ENCODE measurements at regions not wholly inside any gene's neighbourhood (a gene's known extent, or its start where the extent isn't known, plus 50 kb on each side); places are given as distances from the start of the nearest gene placed in this dataset.
"Not testable (repeated sequence)": the region's sequence is repeated elsewhere in the genome, so short reads cannot be mapped to it uniquely, and the experiment has no call there.

- no peak for TF ChIP-seq POLR2A (IDR thresholded peaks at IDR 0.05; ENCODE audit: low read depth, low read length)
- DNase-seq (ENCODE audit: insufficient read length, low spot score) (no peak), FAIRE-seq (peak; percentile 11)
Measured at GRCh38 chr9:81077572-81077971, 611.8 kb downstream of the TLE1 start.

DNA sequence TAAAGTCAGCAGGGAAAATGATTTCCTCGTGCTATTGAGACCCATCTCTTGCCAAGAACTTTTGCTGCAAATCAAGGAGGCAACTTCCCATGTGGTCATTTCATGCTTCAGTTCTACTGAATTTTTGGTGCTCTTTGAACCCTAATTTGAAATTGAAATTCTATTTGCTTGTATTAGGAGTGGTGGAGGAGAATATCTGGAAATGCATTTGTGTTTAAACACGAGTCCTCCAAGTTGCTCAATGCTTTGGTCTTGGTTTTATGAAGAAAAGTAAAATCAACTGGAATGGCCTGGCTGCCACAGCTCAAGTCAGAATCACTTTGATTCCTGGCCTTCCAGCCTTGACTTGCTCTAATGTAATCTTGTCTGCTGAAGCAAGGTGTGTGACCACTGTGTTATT lies 613.2 kb downstream of the TLE1 start:
- FAIRE-seq (peak; percentile 69), DNase-seq (ENCODE audit: insufficient read length, low spot score) (no peak)
- no peak for TF ChIP-seq POLR2A (IDR thresholded peaks at IDR 0.05; ENCODE audit: low read depth, low read length)

- TF ChIP-seq POLR2A (IDR thresholded peaks at IDR 0.05; ENCODE audit: low read depth, low read length) = no peak
- DNase-seq (ENCODE audit: insufficient read length, low spot score) (no peak), FAIRE-seq (no peak)
Measured at GRCh38 chr9:81074221-81074620, 615.1 kb downstream of the TLE1 start.

GRCh38 chr9:81073821-81074220 lies 615.5 kb downstream of the TLE1 start:
- FAIRE-seq (no peak), DNase-seq (ENCODE audit: insufficient read length, low spot score) (no peak)
- TF ChIP-seq POLR2A (IDR thresholded peaks at IDR 0.05; ENCODE audit: low read depth, low read length) = no peak

DNA sequence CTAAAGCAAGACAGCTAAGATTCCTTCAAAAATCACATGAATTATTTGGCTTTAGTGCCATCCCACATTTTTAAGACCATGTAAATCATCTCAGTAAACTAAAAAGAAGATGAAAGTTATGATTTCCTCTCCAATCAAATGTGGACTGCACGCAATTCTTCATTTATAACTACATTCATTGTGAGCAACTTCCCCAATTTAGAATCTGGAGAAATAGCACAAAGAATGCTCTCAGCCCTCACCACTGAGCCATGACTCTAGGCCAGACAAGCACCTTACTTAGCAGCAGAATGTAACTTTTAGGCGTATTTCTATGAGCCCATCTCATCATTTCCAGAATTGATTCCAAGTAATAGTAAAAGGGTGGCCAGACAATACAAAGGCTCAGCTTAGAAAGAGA lies 616.6 kb downstream of the TLE1 start:
- no peak for DNase-seq (ENCODE audit: insufficient read length, low spot score)
- TF ChIP-seq POLR2A (IDR thresholded peaks at IDR 0.05; ENCODE audit: low read depth, low read length) = no peak
- FAIRE-seq = peak; percentile 33

DNA sequence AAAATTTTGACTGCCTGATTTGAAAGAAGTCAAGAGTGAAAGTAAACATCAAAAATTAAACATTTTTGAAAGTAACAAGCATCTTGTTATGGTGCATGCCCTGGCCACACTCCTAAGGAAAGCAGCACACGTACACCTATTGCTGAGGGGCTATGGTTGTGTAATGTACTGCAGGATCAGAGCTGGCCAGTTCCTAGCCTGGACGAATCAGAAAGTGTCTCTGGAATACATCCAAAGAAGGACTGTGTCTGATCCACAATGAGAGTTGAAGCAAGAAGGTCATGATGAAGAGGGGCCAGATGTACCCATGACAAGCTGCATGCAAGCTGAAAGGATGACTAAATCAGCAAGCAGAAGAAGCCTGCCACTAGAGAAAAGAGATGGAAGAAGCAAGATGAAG lies 618.2 kb downstream of the TLE1 start:
- DNase-seq (ENCODE audit: insufficient read length, low spot score) = no peak
- TF ChIP-seq POLR2A (IDR thresholded peaks at IDR 0.05; ENCODE audit: low read depth, low read length) = no peak
- FAIRE-seq = no peak

DNA sequence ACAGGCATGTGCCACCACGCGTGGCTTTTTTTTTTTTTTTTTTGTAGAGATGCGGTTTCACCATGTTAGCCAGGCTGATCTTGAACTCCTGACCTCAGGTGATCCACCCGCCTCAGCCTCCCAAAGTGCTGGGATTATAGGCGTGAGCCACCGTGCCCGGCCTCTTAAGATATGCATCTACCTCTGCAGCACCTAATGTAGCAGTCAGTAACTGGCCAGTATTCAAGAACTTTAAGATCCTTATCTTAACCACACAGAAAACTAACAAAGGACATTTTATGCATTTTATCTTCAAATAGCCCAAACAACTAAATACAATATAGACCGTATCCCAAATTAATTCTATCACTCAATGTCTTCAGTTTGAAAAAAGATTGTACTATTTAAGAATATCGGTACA lies 618.7 kb downstream of the TLE1 start:
- DNase-seq (ENCODE audit: insufficient read length, low spot score) = no peak
- no peak for FAIRE-seq
- no peak for TF ChIP-seq POLR2A (IDR thresholded peaks at IDR 0.05; ENCODE audit: low read depth, low read length)

DNA sequence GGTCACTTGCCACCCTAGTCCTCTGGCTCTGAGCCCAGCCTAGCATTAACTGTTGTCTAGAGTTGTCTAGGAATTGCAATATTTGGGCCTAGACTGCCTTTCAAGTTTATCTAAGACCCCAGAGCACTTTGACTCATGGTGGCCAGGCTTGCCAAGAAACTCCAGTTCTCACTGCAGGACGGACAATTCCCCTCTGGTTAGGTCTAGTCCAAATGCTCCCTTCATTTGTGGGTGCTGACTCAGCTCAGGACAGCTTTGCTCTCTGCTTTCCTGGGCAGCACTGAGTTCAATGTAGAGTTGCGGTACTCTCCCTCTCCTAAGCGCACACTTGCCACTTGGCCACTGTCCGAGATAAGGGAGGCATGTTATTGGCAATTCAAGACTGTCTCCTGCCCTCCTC lies 619.4 kb downstream of the TLE1 start:
- FAIRE-seq (peak; percentile 23), DNase-seq (ENCODE audit: insufficient read length, low spot score) (no peak)
- TF ChIP-seq POLR2A (IDR thresholded peaks at IDR 0.05; ENCODE audit: low read depth, low read length) = no peak

- DNase-seq (ENCODE audit: insufficient read length, low spot score) = no peak
- no peak for FAIRE-seq
- TF ChIP-seq POLR2A (IDR thresholded peaks at IDR 0.05; ENCODE audit: low read depth, low read length) = no peak
Measured at GRCh38 chr9:81069038-81069795, 620.1 kb downstream of the TLE1 start.

DNA sequence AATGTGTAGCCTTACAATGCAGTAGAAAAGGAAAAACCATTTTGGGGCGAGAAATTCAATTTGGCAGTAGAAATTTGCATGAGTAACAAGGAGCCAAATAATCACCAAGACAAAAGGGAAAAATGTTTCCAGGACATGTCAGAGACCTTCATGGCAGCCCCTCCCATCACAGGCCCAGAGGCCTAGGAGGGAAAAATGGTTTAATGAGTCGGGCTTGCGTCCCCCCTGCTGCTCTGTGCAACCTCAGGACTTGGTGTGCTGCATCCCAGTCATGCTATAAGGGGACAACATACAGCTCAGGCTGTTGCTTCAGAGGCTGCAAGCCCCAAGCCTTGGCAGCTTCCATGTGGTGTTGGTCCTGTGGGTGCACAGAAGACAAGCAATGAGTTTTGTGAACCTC lies 626.4 kb downstream of the TLE1 start:
- DNase-seq (ENCODE audit: insufficient read length, low spot score); FAIRE-seq: not testable (repeated sequence)

- FAIRE-seq (no peak), DNase-seq (ENCODE audit: insufficient read length, low spot score) (no peak)
- TF ChIP-seq POLR2A (IDR thresholded peaks at IDR 0.05; ENCODE audit: low read depth, low read length) = no peak
Measured at GRCh38 chr9:81058782-81059181, 630.6 kb downstream of the TLE1 start.

DNA sequence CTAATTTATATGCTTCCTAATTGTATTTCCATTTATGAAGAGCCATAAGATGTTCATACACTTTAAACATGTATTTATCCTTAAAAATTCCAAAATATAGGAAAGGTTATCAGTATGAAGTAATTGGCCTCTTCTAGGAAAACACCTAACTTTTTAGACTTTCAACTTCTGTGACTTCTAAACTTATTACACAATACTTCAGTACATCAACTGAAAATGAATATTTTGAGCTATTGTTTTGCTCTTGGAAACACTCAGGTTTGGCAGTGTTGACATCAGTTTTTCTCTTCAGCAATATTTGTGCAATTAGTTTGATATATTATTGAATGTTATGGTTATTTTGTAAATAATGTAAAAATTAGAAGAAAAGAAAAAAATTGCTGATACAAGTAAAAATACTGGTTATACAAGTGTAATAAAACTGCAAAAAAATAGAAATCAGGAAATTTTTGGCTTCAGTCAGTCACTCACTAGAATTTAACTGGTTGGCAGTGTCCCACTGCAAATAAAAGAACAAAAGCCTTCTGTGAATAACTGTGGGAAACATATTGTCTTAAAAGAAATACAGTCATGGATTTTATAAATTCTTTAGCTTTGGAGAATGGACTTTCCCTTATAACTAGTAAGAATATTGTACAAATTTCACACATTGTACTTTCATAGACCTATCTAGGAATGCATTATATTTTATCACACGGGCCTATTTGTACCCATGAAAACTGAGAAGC lies 635.9 kb downstream of the TLE1 start:
- FAIRE-seq = peak; percentile 74
- no peak for TF ChIP-seq POLR2A (IDR thresholded peaks at IDR 0.05; ENCODE audit: low read depth, low read length)

DNA sequence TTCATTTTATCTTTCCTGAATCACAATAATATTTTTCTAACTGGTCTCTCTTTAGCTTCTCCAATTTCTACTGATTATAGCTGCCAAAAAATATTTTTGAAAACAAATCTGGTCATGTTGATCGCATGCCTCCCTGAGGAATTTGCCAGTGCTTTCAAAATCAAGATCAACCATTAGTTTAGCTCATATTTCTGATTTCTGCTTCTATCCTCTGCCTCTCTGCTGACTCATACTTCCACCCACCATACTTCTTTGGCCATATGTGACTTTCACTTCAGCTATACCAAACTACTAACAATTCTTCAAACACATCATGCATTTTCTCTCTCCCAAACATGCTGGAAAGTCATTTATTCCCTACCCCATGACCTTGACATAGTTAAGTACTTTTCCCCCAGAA lies 636.5 kb downstream of the TLE1 start:
- peak; percentile 93 for FAIRE-seq
- TF ChIP-seq POLR2A (IDR thresholded peaks at IDR 0.05; ENCODE audit: low read depth, low read length) = no peak
- DNase-seq (ENCODE audit: insufficient read length, low spot score) = no peak

More for the DNA sequence above, 635.9 kb downstream of the TLE1 start:
- DNase-seq (ENCODE audit: insufficient read length, low spot score) = no peak

DNA sequence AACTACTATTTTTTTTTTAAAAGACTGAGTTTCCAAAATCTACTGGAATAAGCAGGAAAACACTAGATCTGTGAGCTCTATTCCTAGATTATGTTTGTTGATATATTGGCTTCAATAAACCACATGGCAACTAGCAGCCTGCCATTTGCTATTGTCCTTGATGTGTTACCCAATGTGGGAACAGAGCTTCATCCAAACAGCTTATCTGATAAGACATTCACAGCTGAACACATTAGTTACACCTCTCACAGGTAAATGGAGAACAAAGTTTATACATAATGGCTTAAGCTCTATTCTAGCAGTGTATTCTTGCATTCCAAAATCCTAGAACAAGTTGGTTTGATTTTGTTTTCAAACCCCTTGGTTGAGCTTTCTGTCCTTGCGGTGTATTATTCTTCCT lies 642.1 kb downstream of the TLE1 start:
- FAIRE-seq = peak; percentile 61
- no peak for TF ChIP-seq POLR2A (IDR thresholded peaks at IDR 0.05; ENCODE audit: low read depth, low read length)
- no peak for DNase-seq (ENCODE audit: insufficient read length, low spot score)

- no peak for DNase-seq (ENCODE audit: insufficient read length, low spot score)
- TF ChIP-seq POLR2A (IDR thresholded peaks at IDR 0.05; ENCODE audit: low read depth, low read length) = no peak
- no peak for FAIRE-seq
Measured at GRCh38 chr9:81045658-81046057, 643.7 kb downstream of the TLE1 start.

All from H54 (cell line).